HG03558 (cell line): ENCODE measurements at regions not wholly inside any gene's neighbourhood (a gene's known extent, or its start where the extent isn't known, plus 50 kb on each side); places are given as distances from the start of the nearest gene placed in this dataset.

Experiments
- ATAC-seq: cut with Tn5 transposase; IDR thresholded peaks from one replicate; pipeline ENCODE4 v1.9.1; 2021; ENCODE audit warnings: moderate number of reproducible peaks; ENCODE audit not compliant: unreplicated experiment; ENCODE audit errors: extremely low read depth

GRCh38 chr2:220228310-220229006, 601.0 kb downstream of the SLC4A3 start:
- ATAC-seq, result no peak

DNA sequence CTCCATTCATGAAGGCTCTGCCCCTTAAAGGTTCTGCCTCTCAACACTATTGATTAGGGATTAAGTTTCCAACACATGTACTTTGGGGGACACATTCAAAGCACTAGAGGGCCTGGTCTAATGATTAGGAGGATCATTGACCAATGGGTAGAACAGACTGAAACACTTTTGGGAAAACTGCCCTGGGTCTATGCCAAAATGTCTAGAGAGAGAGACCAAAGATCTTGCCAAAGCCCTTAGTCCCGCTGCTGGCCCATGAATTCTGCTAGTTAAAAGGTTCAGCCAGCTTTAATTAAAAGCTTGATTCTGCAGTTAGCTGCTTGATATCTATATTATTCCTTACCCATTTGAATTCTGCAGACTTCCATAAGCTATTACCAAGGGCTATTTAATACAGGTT, 613.2 kb downstream of the SLC4A3 start:
- ATAC-seq, result no peak

DNA sequence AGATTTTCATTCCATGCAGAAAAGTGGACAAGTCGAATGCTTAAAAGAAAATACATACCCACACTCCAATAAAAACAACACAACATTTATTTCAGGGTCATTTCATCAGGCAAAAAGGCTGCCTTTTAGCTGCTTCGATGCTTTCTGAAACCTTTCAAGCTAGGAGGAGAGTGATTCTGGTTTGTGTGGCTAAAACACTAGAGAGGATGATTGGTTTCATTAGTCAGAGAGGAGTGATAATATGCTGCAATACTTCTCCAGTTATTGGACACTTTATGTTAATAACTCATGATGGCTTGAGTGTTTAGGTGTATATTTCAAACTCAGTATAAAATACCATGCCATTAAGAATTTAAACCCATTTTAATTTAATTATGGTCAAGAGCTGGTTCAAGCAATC, 614.0 kb downstream of the SLC4A3 start:
- ATAC-seq, result no peak

GRCh38 chr2:220243571-220243970, 616.1 kb downstream of the SLC4A3 start:
- no peak for ATAC-seq

GRCh38 chr2:220246386-220246785, 619.0 kb downstream of the SLC4A3 start:
- no peak for ATAC-seq

DNA sequence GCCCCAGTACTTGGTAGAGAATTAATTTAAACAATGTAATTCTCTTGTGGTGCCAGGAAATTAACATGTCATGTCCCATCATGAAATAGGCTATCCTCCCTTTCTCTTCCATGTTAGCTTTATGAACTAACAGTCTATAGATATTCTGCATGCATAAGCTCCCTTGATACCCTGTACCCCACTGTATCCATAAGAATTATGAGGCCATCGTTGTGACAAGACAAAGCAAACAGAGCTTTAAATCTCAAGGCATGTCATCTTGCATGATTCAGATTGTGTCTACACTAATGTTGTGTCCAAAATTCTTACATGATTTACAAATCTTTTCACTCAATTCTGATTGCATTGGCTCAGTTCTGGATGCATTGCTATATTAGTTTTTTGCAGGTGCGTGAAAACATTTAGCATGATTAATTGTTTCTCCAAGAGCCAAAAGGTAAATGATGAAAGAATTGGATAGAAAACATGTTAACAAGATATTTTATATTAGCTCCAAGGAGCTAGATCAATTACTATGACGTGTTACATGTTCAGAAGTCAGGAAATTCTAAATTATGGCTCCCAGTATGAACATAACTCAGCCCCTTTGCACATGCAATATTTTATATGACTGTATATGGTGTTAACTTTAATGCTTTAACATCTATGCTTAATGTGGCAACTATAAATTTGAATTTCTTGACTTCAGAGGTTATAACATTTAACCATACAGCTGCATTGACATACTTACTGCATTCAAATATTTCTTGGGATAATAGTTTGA, 620.3 kb downstream of the SLC4A3 start:
- no peak for ATAC-seq

GRCh38 chr2:220259662-220260061, 632.2 kb downstream of the SLC4A3 start:
- ATAC-seq, result no peak

DNA sequence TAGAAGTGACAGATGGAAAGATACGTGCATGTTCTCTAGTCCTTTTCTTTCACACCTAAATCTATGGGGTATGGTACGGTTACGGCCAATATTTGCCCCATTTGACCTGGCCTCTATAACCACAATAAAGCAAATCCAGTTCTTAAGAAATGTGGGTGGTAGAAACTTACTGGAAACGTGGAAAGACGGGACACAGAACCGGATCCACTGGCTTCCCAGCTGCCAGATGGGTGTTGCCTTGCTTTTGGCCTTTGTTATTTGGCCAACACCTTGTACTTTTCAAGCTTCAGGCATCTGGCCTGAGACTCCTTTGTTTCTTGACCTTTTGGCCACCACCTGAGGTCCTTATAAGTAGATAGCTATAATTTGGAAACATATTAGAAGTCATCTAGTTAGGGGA, 635.9 kb downstream of the SLC4A3 start:
- ATAC-seq, result no peak

GRCh38 chr2:220269367-220269766, 641.9 kb downstream of the SLC4A3 start:
- no peak for ATAC-seq

DNA sequence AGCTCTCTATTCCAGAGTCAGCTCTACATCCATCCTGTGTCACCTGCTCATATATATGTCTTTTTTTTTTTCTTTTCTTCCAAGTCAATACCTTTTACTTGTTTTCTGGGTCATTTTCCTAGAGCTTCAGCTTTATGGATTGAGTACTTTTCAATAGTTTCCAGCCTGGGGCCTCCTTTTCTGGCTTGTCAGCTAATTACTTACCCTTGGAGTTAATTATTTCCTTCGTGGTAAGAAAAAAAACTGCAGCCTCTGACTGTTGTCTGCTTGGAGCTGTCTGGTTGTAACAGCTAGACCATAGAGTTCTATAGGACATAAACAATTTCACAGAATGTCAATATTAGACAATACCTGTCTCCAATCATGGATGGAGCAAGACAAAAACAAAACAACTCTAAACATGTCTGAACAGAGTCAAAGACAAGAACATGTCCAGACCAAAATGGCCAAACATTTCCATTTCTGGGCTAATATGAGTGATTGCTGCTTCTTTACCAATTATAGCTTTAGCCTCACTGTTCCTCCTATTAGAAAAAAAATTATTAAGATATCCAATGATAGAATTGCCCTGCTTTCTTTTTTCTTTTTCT, 643.1 kb downstream of the SLC4A3 start:
- ATAC-seq, result no peak

- no peak for ATAC-seq
These were observed 645.2 kb downstream of the SLC4A3 start for GRCh38 chr2:220272656-220273055.

DNA sequence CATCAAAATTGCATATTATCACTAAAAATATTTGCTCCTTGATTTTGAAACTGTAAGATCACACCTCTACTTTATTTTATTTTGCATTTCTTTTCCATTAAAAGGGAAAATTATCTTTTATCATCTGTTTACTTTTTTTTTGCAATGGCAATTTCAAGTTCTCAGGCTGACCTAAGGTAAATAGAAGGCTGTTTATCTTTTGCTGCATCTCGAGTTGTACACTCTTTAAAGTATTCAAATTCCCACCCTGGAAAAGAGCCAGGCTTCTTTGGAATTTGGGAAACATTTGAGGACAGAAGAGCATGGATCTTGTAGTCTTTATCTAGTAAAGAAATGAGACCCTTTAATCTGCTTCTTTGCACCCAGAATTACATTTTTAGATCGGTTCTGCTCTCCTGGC, 645.7 kb downstream of the SLC4A3 start:
- ATAC-seq, result no peak

GRCh38 chr2:220275454-220275853, 648.0 kb downstream of the SLC4A3 start:
- ATAC-seq, result no peak

GRCh38 chr2:220276741-220277444, 649.5 kb downstream of the SLC4A3 start:
- no peak for ATAC-seq

- no peak for ATAC-seq
These were observed 650.1 kb downstream of the SLC4A3 start for GRCh38 chr2:220277445-220277975.

- no peak for ATAC-seq
These were observed 650.6 kb downstream of the SLC4A3 start for GRCh38 chr2:220278022-220278421.

DNA sequence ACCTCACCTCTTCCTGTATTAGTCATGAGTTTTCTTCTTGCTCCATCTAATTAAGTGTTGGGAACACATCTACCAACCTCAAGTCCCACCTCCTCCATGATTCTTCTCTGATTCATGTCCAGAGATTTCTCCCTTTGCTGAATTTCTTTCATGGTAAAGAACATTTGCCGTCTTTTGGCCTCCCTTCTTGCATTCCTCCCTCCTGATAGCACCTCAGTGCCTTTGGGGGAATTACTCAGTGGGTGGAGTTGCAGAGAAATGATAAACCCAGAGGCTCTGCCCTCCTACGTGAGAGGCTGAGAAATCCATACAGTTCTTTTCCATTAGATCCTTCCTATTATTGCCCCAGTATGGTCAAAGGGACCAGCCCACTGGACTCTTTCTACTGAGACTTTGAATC, 651.9 kb downstream of the SLC4A3 start:
- no peak for ATAC-seq

DNA sequence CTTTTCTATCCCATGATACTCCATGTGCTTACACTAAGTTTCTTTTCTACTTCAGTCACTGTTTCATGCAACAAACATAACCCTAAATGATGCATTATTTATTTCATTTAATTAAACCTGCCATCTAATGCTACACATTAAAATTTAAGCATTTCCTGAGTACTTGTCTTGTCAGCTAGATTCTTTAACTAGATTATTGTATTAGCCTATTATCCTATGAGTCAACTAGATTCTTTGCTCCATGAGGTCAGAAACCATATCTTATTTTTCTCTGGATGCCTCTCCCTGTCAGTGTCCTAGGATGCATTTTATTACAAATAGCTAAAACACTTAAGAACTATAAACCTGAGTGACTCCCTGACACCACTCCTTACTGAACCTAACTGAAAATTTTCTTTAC, 652.4 kb downstream of the SLC4A3 start:
- ATAC-seq, result no peak

DNA sequence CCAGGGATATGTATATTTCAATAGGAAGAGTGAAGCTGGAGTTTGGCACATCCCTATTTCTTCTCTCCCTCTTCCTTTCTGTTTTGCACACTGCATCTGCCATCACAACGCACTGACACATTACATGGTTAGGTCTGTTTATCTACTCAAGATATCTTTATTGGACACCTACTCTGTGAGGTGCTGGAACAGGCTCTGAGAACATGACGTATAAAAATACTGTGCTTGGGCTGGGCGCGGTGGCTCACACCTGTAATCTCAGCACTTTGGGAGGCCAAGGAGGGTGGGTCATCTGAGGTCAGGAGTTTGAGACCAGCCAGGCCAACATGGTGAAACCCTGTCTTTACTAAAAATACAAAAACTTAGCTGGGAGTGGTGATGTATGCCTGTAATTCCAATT, 653.3 kb downstream of the SLC4A3 start:
- ATAC-seq, result no peak

- no peak for ATAC-seq
These were observed 654.3 kb downstream of the SLC4A3 start for GRCh38 chr2:220281771-220282170.

DNA sequence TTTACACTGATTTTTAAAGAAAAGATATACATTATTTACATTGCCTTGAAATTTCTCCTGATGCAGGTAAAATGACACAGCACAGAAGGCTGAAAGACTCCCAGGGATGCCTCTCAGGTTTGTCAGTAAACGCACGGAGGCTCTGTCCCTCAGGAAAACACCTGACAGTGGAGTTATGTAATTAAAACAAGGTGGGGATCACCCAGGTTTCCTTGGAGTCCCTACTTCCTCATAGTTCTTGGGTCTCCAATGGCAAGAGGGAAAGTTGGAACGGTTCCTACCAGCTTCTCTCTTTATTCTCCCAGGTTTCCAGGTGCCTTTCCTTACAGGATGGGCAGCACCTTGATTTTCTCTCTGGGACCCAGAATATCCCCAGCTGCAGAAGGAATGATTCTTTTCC, 654.8 kb downstream of the SLC4A3 start:
- ATAC-seq, result no peak
